ENCODE measurements at regions not wholly inside any gene's neighbourhood (a gene's known extent, or its start where the extent isn't known, plus 50 kb on each side); places are given as distances from the start of the nearest gene placed in this dataset.

- DNase-seq (no peak), ATAC-seq (ENCODE audit: low read depth in 2 of 2) (no peak)
- H3K9me3 Mint-ChIP-seq = peaks cover 0 to 16% (median 3%) of the 10 kb centered on the region in 7 donors
- peaks cover 3 to 27% (median 15%) of the 10 kb centered on the region in 3 donors for H3K27me3 Mint-ChIP-seq
- H3K27ac Mint-ChIP-seq = no peak overlapping the region
- H3K36me3 Mint-ChIP-seq = no peaks in the 10 kb centered on the region
- H3K4me3 Mint-ChIP-seq = no peak overlapping the region
- no peaks in the 10 kb centered on the region for H3K4me1 Mint-ChIP-seq
Measured at GRCh38 chr3:137925080-137925479, 84.9 kb upstream of the CLDN18 start.

GRCh38 chr3:137926991-137927390 is 83.0 kb upstream of the CLDN18 start:
- H3K36me3 Mint-ChIP-seq = no peaks in the 10 kb centered on the region
- ATAC-seq (ENCODE audit: low read depth in 2 of 2) = no peak
- DNase-seq = no peak
- peaks cover 0 to 16% (median 3%) of the 10 kb centered on the region in 7 donors for H3K9me3 Mint-ChIP-seq
- H3K27me3 Mint-ChIP-seq = peaks cover 0 to 27% (median 18%) of the 10 kb centered on the region in 3 donors
- H3K4me3 Mint-ChIP-seq = no peak overlapping the region
- no peak overlapping the region for H3K27ac Mint-ChIP-seq
- H3K4me1 Mint-ChIP-seq = no peaks in the 10 kb centered on the region

- DNase-seq (no peak), ATAC-seq (ENCODE audit: low read depth in 2 of 2) (no peak)
- Mint-ChIP-seq H3K4me1 (no peaks in the 10 kb centered on the region), H3K36me3 (no peaks in the 10 kb centered on the region), H3K27me3 (peaks cover 0 to 27% (median 13%) of the 10 kb centered on the region in 3 donors), H3K4me3 (no peak overlapping the region), H3K9me3 (peaks cover 0 to 9% (median 5%) of the 10 kb centered on the region in 7 donors), H3K27ac (peak overlapping the region in 1 of 6 donors; percentile 0)
Measured at GRCh38 chr3:137930976-137931375, 79.0 kb upstream of the CLDN18 start.

DNA sequence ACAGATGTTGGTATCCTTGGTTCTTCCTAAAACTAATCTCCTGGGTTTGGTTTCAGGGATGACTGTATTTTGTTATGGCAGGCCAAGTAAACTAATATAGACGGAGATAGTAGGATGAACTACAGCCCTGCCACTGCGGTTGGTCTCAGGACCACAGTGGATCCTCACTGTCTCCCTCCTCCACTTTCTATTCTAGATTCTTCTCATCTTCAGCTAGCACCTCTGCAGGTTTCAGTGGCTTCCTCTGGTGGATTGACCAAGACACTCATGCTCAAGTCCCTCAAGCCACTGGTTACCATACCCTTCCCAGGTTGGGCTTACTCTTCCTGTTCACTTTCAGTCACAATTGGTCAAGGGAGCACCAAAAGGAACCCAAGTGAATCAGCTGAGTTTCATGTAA is 71.1 kb upstream of the CLDN18 start:
- no peak for DNase-seq
- Mint-ChIP-seq H3K27me3 (peaks cover 0 to 8% (median 0%) of the 10 kb centered on the region in 3 donors), H3K36me3 (no peaks in the 10 kb centered on the region), H3K4me1 (no peaks in the 10 kb centered on the region), H3K4me3 (no peak overlapping the region), H3K9me3 (peaks cover 0 to 6% (median 4%) of the 10 kb centered on the region in 7 donors), H3K27ac (no peak overlapping the region)
- no peak for ATAC-seq (ENCODE audit: low read depth in 2 of 2)

DNA sequence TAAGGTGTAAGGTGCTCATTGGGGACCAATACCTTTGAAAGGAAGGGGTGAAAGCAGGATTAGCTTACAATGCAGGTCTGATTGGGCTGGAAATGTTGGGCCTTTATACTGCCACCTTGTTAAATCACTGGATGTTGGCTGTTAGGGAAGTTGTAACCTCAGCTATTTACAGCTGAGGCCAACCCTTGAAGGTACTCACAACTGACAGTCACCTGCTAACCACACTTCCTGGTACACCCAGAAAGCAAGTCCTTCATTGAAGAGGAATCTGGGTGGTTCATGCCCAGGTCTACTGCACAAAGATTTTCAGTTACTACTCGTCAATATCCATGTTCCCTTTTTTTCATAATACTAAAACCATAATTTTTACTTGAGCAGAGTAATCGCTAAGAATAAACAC is 65.4 kb upstream of the CLDN18 start:
- peaks cover 0 to 14% (median 10%) of the 10 kb centered on the region in 3 donors for H3K27me3 Mint-ChIP-seq
- no peak for ATAC-seq (ENCODE audit: low read depth in 2 of 2)
- DNase-seq = no peak
- no peak overlapping the region for H3K4me3 Mint-ChIP-seq
- no peak overlapping the region for H3K27ac Mint-ChIP-seq
- no peaks in the 10 kb centered on the region for H3K36me3 Mint-ChIP-seq
- peaks cover 0 to 4% (median 0%) of the 10 kb centered on the region in 3 donors for H3K4me1 Mint-ChIP-seq
- peaks cover 0 to 4% (median 0%) of the 10 kb centered on the region in 7 donors for H3K9me3 Mint-ChIP-seq

DNA sequence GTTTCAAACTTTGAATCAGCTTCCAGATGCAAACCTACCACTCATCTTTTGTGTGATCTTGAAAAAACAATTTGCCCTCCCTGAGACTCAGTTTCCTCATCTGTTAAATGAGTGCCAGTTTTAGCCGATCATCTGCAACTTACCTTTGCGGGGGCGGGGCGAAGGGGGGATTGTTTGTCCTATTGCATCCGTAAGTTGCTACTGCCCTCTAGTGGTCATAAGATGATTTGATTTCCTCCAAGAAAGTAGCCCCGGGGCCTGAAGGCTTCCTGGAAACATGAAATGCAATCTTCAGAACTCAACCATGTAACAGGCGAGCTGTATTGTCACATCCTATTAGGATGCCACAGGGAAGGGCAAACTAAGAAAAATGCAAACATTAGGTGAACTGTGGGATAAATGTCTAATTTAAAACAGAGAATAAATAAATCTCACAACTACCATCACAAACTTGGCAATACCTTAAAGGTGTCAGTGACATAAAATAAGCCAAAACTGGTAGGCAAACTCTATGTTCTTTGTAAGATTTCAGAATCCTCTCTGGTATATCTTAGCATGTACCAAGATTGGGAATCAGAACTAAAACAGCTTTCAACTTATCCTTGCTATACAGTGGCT is 63.5 kb upstream of the CLDN18 start:
- DNase-seq (peak; percentile 15), ATAC-seq (ENCODE audit: low read depth in 2 of 2) (no peak)
- H3K4me3 Mint-ChIP-seq = no peak overlapping the region
- no peaks in the 10 kb centered on the region for H3K36me3 Mint-ChIP-seq
- H3K9me3 Mint-ChIP-seq = peaks cover 0 to 4% (median 0%) of the 10 kb centered on the region in 7 donors
- H3K4me1 Mint-ChIP-seq = peaks cover 0 to 4% (median 0%) of the 10 kb centered on the region in 3 donors
- peaks cover 0 to 15% (median 10%) of the 10 kb centered on the region in 3 donors for H3K27me3 Mint-ChIP-seq
- H3K27ac Mint-ChIP-seq = no peak overlapping the region

GRCh38 chr3:137947117-137947516 is 62.8 kb upstream of the CLDN18 start:
- Mint-ChIP-seq H3K36me3 (no peaks in the 10 kb centered on the region), H3K27ac (no peak overlapping the region), H3K9me3 (peaks cover 0 to 8% (median 0%) of the 10 kb centered on the region in 7 donors), H3K4me1 (peaks cover 0 to 4% (median 0%) of the 10 kb centered on the region in 3 donors), H3K27me3 (peaks cover 0 to 15% (median 15%) of the 10 kb centered on the region in 3 donors), H3K4me3 (no peak overlapping the region)
- ATAC-seq (ENCODE audit: low read depth in 2 of 2) (no peak), DNase-seq (no peak)

GRCh38 chr3:137948400-137949072 is 61.4 kb upstream of the CLDN18 start:
- Mint-ChIP-seq H3K9me3 (peaks cover 0 to 8% (median 0%) of the 10 kb centered on the region in 7 donors), H3K36me3 (no peaks in the 10 kb centered on the region), H3K27ac (no peak overlapping the region), H3K27me3 (peaks cover 0 to 15% (median 15%) of the 10 kb centered on the region in 3 donors), H3K4me3 (no peak overlapping the region), H3K4me1 (peaks cover 0 to 4% (median 0%) of the 10 kb centered on the region in 3 donors)
- ATAC-seq (ENCODE audit: low read depth in 2 of 2) = no peak
- DNase-seq = no peak

DNA sequence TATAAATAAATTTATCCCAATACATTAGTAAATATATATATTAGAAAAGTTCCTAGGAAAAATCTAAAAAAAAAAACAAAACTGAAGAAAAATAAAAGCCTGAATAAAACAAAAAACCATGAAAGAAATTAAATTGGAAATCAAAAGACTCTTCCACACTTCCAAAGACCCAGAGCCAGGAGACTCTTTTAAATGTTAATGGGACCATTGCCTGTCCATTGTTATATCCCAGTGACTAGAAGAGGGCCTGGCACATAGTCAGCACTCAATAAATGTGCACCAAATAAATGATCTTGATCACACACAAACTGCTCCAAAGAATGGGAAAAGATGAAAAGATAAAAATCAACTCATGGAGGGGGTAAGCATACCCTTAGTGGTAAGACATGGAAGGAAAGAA is 51.3 kb upstream of the CLDN18 start:
- DNase-seq = no peak
- H3K9me3 Mint-ChIP-seq = peaks cover 4 to 17% (median 8%) of the 10 kb centered on the region in 7 donors
- no peaks in the 10 kb centered on the region for H3K36me3 Mint-ChIP-seq
- ATAC-seq (ENCODE audit: low read depth in 2 of 2) = no peak
- H3K27me3 Mint-ChIP-seq = peaks cover 0 to 14% (median 9%) of the 10 kb centered on the region in 3 donors
- no peak overlapping the region for H3K4me3 Mint-ChIP-seq
- H3K27ac Mint-ChIP-seq = no peak overlapping the region
- H3K4me1 Mint-ChIP-seq = no peaks in the 10 kb centered on the region

Measured in naive B cell (primary cell).